Astrocyte (in vitro differentiated cells and primary cell): ENCODE measurements at regions not wholly inside any gene's neighbourhood (a gene's known extent, or its start where the extent isn't known, plus 50 kb on each side); places are given as distances from the start of the nearest gene placed in this dataset.

Source experiments
- DNase-seq: peaks from one replicate; pipeline ENCODE4 v3.0.0-alpha.2; 2010; ENCODE audit warnings: low read depth
- FAIRE-seq: peaks from 2 replicates; lab custom pipeline; 2011; peaks lifted over from hg19 to GRCh38; lab: Jason Lieb, UNC
- H2AFZ ChIP-seq: 2 replicates; pipeline ENCODE4 v1.6.0; 2012; ENCODE audit warnings: low read depth, low read length, inconsistent platforms
- H3K27ac ChIP-seq: 2 replicates; pipeline ENCODE4 v1.5.1; 2011; ENCODE audit warnings: low read depth, low read length, inconsistent platforms
- H3K27me3 ChIP-seq: 2 replicates; pipeline ENCODE4 v1.6.0; 2011; ENCODE audit warnings: low read length, inconsistent platforms; ENCODE audit not compliant: insufficient read depth
- H3K36me3 ChIP-seq: 2 replicates; pipeline ENCODE4 v1.5.1; 2011; ENCODE audit warnings: low read length, inconsistent platforms; ENCODE audit not compliant: insufficient read depth
- H3K4me1 ChIP-seq: 2 replicates; pipeline ENCODE4 v1.5.1; 2011; ENCODE audit warnings: low read length, inconsistent platforms; ENCODE audit not compliant: insufficient read depth
- H3K4me2 ChIP-seq: 2 replicates; pipeline ENCODE4 v1.6.0; 2012; ENCODE audit warnings: low read length, inconsistent platforms
- H3K4me3 ChIP-seq: 2 replicates; pipeline ENCODE4 v1.5.1; 2011; ENCODE audit warnings: low read depth, mild to moderate bottlenecking, low read length, inconsistent platforms; ENCODE audit not compliant: insufficient read depth
- H3K79me2 ChIP-seq: 2 replicates; pipeline ENCODE4 v1.6.0; 2012; ENCODE audit warnings: mild to moderate bottlenecking, low read length, inconsistent platforms; ENCODE audit not compliant: insufficient read depth
- H3K9ac ChIP-seq: 2 replicates; pipeline ENCODE4 v1.6.0; 2012; ENCODE audit warnings: mild to moderate bottlenecking, low read length, inconsistent platforms
- H3K9me3 ChIP-seq: 2 replicates; pipeline ENCODE4 v1.5.1; 2012; ENCODE audit warnings: low read depth, mild to moderate bottlenecking, low read length, inconsistent platforms; ENCODE audit not compliant: insufficient read depth
- H4K20me1 ChIP-seq: 2 replicates; pipeline ENCODE4 v1.6.0; 2012; ENCODE audit warnings: low read length, inconsistent platforms; ENCODE audit not compliant: insufficient read depth
- H3K27ac Mint-ChIP-seq: one replicate; pipeline ENCODE4 v1.8.0; 2021; ENCODE audit warnings: mild to moderate bottlenecking, mixed read lengths; ENCODE audit not compliant: unreplicated experiment
- H3K27me3 Mint-ChIP-seq: one replicate; pipeline ENCODE4 v1.8.0; 2021; ENCODE audit warnings: low read depth, mixed read lengths; ENCODE audit not compliant: unreplicated experiment
- H3K36me3 Mint-ChIP-seq: one replicate; pipeline ENCODE4 v1.8.0; 2021; ENCODE audit warnings: low read depth, mixed read lengths; ENCODE audit not compliant: unreplicated experiment
- H3K4me1 Mint-ChIP-seq: one replicate; pipeline ENCODE4 v1.8.0; 2021; ENCODE audit warnings: low read depth, mixed read lengths; ENCODE audit not compliant: unreplicated experiment
- H3K4me3 Mint-ChIP-seq: one replicate; pipeline ENCODE4 v1.8.0; 2021; ENCODE audit warnings: mild to moderate bottlenecking, moderate library complexity, mixed read lengths; ENCODE audit not compliant: unreplicated experiment
- H3K9me3 Mint-ChIP-seq: one replicate; pipeline ENCODE4 v1.8.0; 2021; ENCODE audit warnings: mild to moderate bottlenecking, mixed read lengths; ENCODE audit not compliant: unreplicated experiment
- CTCF ChIP-seq: IDR thresholded peaks from 2 replicates; pipeline ENCODE4 v1.5.1; 2011; ENCODE audit warnings: low read depth, mild to moderate bottlenecking, inconsistent platforms, low read length, moderate library complexity; ENCODE audit not compliant: insufficient read depth
- EZH2 ChIP-seq: IDR thresholded peaks from 2 replicates; pipeline ENCODE4 v1.6.1; 2012; ENCODE audit warnings: mild to moderate bottlenecking, low read length, inconsistent platforms; ENCODE audit not compliant: insufficient read depth

GRCh38 chr10:109678857-109679256 lies 244.5 kb downstream of the XPNPEP1 start:
- Histone ChIP-seq H3K9me3 (peaks cover 2% of the 10 kb centered on the region), H2AFZ (no peak overlapping the region), H3K27ac (no peak overlapping the region), H3K9ac (no peak overlapping the region), H3K36me3 (no peaks in the 10 kb centered on the region), H3K27me3 (no peaks in the 10 kb centered on the region), H3K4me2 (no peak overlapping the region), H3K79me2 (no peaks in the 10 kb centered on the region), H3K4me1 (no peaks in the 10 kb centered on the region), H3K4me3 (no peak overlapping the region), H4K20me1 (no peaks in the 10 kb centered on the region)
- no peaks in the 10 kb centered on the region for H3K27me3 Mint-ChIP-seq
- no peaks in the 10 kb centered on the region for H3K36me3 Mint-ChIP-seq
- no peak for TF ChIP-seq CTCF
- TF ChIP-seq EZH2, result no peak
- H3K9me3 Mint-ChIP-seq, result peaks cover 1% of the 10 kb centered on the region
- no peak overlapping the region for H3K27ac Mint-ChIP-seq
- H3K4me3 Mint-ChIP-seq, result no peak overlapping the region
- FAIRE-seq (no peak), DNase-seq (no peak)
- peaks cover 15% of the 10 kb centered on the region for H3K4me1 Mint-ChIP-seq

- H3K4me2 ChIP-seq, result peak overlapping the region; percentile 22
- H3K9ac ChIP-seq, result no peak overlapping the region
- Mint-ChIP-seq H3K36me3 (no peaks in the 10 kb centered on the region), H3K9me3 (peaks cover 1% of the 10 kb centered on the region), H3K4me3 (peak overlapping the region; percentile 15), H3K4me1 (peaks cover 15% of the 10 kb centered on the region), H3K27ac (peak overlapping the region; percentile 63), H3K27me3 (no peaks in the 10 kb centered on the region)
- H3K27ac ChIP-seq, result no peak overlapping the region
- FAIRE-seq (no peak), DNase-seq (no peak)
- no peaks in the 10 kb centered on the region for H3K27me3 ChIP-seq
- no peaks in the 10 kb centered on the region for H3K36me3 ChIP-seq
- H4K20me1 ChIP-seq, result no peaks in the 10 kb centered on the region
- TF ChIP-seq EZH2 (no peak), CTCF (no peak)
- H3K79me2 ChIP-seq, result no peaks in the 10 kb centered on the region
- H3K4me3 ChIP-seq, result no peak overlapping the region
- H2AFZ ChIP-seq, result no peak overlapping the region
- H3K4me1 ChIP-seq, result no peaks in the 10 kb centered on the region
- H3K9me3 ChIP-seq, result peaks cover 2% of the 10 kb centered on the region
Measured at GRCh38 chr10:109676703-109677102, 246.6 kb downstream of the XPNPEP1 start.

- Histone ChIP-seq H3K27ac (no peak overlapping the region), H3K79me2 (no peaks in the 10 kb centered on the region), H2AFZ (no peak overlapping the region), H3K27me3 (no peaks in the 10 kb centered on the region), H3K9ac (no peak overlapping the region), H4K20me1 (no peaks in the 10 kb centered on the region), H3K4me2 (no peak overlapping the region), H3K9me3 (peaks cover 10% of the 10 kb centered on the region), H3K4me3 (no peak overlapping the region), H3K4me1 (no peaks in the 10 kb centered on the region), H3K36me3 (no peaks in the 10 kb centered on the region)
- H3K27ac Mint-ChIP-seq, result no peak overlapping the region
- H3K9me3 Mint-ChIP-seq, result no peaks in the 10 kb centered on the region
- H3K4me3 Mint-ChIP-seq, result no peak overlapping the region
- H3K36me3 Mint-ChIP-seq, result peaks cover 2% of the 10 kb centered on the region
- no peaks in the 10 kb centered on the region for H3K27me3 Mint-ChIP-seq
- DNase-seq, result no peak
- TF ChIP-seq EZH2, result no peak
- TF ChIP-seq CTCF, result no peak
- FAIRE-seq, result no peak
- H3K4me1 Mint-ChIP-seq, result no peaks in the 10 kb centered on the region
Measured at GRCh38 chr10:109668703-109669102, 254.6 kb downstream of the XPNPEP1 start.
